Activated CD8-positive, alpha-beta memory T cell treated with anti-CD3 and anti-CD28 coated beads, Interleukin-2, amount 50 U/mL, for 48 hours (primary cell): ENCODE measurements at regions not wholly inside any gene's neighbourhood (a gene's known extent, or its start where the extent isn't known, plus 50 kb on each side); places are given as distances from the start of the nearest gene placed in this dataset.

Experiments used
- DNase-seq: peaks from one replicate; pipeline ENCODE4 v3.0.0-alpha.2; 2020

- DNase-seq: no peak
Measured at GRCh38 chr20:11053310-11053709, 379.5 kb upstream of the JAG1 start.

DNA sequence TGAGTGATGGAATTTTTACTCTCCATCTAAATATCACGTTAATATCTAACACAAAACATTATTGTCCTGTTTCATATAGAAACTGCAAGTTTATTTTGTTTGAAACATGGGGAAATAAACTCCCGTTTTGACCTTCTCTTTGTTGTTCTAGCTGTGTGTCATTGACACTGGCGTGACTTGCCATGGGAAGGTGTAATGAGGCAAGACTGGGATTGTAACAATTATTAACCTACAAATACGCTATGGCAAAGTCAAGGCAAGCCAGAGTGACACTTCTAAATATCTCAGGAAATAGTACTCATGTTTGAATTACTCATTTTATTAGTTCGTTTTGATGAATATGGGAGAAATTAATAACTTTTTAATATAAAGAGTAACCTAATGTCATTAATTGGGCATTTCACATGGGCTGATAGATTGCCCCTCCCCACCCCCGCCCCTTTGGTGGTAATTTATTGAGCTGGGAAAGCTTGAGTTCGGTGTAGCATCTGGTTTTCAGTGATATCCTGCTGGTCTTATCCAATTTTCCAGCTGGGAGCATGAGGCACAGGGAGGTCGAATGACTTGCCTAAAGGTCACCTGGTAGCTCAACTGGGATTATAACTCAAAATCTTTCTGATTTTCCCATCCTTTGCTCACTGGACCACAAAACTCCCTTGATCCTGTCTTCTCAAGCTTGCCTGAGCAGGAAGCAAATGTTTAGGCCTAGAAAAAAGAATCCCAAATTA, 380.6 kb upstream of the JAG1 start:
- no peak for DNase-seq

DNA sequence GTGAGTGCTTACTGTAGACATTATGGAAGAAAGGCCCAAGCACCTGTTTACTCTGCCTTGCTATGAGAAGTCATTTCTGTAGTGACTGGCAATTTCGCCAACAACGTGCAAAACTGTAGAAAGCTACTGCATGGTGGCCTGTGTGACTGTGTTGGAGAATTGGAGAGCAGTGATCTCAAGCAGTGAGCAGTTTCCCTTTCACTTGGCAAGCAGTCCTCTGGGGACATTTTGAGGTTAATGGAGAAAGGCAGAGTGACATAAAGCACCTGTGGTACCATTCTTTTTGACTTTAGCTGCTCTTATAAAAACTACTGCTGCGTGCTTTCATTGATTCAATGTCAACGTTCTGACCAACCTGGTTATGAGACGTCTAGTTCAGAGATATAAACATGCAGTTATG, 382.6 kb upstream of the JAG1 start:
- DNase-seq: no peak

GRCh38 chr20:11057624-11058023, 383.8 kb upstream of the JAG1 start:
- DNase-seq: no peak

GRCh38 chr20:11059659-11060058, 385.9 kb upstream of the JAG1 start:
- DNase-seq: no peak

- no peak for DNase-seq
Measured at GRCh38 chr20:11060423-11061185, 386.8 kb upstream of the JAG1 start.

GRCh38 chr20:11063444-11063843, 389.6 kb upstream of the JAG1 start:
- no peak for DNase-seq

DNA sequence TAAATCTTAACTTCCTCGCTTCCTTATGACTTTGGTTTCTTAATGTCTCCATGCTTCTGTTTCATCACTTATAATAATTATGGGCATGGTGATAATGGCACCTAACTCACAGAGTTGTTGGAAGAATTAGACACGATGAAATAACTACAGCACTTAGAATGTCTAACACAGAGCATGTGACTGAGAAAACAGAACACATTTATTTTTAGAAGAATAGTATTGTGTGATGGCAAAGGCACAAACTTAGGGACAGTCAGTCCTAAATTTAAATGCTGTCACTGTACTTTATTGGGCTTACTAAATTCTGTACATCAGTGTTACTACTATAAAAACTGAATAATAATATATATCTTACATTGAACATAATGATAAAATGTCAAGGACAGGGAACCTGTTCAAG, 391.1 kb upstream of the JAG1 start:
- DNase-seq: no peak

DNA sequence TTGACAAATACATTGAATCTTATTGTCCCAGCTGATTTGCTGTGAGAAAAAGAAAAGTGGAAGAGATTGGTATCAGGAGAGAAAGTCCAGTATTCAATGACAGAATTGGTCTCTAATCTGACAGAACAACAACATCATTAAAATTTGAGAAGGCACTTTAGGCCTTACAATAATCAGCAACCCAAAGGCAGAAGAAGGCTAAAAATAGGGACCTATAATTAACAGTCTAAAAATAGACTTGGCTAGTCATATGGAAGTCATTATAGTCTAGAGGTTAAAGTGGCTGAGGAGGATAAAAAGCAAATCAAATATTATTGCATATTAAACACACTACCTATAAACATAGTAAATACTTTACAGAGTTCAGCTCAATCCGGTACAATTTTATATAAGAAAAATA, 393.6 kb upstream of the JAG1 start:
- DNase-seq: no peak

DNA sequence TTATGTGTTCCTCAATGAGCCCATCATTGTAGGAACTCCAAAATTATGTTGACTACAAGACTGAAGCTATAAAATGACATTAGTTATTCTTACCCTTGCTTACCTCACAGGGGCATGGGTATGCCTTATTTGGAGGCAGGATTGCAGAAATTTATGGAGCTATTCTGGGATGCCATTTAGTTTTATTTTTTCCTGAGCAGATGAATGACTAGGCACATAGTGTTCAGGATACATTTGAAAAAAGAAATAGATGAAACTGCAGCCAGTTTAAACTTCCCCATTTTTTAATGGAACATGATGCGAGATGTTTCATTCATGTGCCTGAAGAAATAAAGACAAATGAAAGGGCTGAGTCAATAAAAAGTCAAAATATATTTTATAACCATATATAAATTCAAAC, 399.2 kb upstream of the JAG1 start:
- no peak for DNase-seq

DNA sequence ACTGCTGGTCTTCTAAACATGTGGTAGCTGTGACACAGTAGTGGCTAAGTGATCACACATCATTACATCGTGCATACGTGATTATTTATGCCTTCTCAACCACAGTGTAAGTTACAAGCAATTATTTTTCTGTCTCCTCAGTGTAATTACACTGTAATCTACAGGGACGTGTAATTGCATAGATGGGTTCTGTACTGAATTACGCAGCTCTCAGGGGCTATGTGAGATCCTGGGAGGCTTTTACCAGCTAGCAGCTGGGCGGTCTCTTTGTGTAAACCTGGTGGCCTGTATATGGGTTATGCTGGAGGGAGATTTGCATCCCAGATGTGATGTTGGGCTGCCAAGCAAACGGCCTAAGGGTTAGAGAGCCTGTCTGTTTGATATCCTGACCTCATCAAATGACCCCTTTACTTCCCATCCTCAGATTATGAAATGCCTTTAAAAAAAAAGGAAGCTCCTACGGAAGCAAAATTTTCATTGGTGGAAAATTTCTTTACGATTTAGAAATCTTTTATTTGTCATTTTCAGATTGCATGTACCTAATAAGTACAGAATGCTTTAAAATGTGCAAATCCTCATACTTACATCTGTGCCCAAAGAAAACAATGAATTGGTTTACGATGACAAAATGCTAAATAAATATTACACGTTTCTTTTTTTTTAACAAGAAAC, 402.8 kb upstream of the JAG1 start:
- DNase-seq: no peak

GRCh38 chr20:11077226-11077625, 403.4 kb upstream of the JAG1 start:
- no peak for DNase-seq

- DNase-seq: no peak
Measured at GRCh38 chr20:11080010-11080409, 406.2 kb upstream of the JAG1 start.

GRCh38 chr20:11080781-11081377, 407.1 kb upstream of the JAG1 start:
- DNase-seq: no peak

- DNase-seq: no peak
Measured at GRCh38 chr20:11083841-11084240, 410.0 kb upstream of the JAG1 start.

GRCh38 chr20:11084508-11084907, 410.7 kb upstream of the JAG1 start:
- DNase-seq: no peak

DNA sequence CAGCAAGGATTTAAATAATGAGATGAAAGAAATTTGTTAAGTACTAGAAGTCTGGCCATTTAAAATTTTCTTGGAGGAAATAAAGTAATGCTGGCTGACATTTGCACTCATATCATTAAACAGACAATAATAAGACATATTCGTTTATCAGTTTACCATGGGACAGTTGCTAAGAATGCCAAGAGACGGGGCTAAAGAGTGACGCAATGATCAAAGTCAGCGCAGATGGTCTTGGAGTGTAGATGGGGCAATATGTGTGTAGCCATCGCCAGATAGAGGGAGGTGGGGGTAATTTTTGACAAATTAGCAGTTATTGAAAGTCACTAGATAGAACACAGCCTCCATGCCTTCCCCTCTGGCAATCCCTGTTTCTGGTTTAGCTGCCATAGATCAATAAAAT, 413.2 kb upstream of the JAG1 start:
- DNase-seq: no peak

DNA sequence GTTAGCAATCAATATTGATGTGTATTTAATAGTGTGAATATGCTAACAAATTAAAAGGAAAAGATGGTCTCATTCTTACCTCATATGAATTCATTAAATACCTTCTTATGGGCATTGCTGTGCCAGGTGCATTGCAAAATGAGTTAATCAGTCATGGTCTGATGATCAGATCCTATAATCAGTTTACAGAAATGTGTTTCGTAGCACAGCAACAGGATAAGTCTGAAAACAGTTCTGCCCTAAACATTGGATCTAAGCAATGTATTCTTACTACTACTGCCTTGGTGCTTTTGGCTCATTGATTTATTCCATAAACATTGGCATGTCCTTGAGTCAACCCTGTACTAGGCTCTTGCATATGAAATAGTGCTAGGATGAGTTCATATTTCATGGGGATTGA, 417.0 kb upstream of the JAG1 start:
- no peak for DNase-seq

DNA sequence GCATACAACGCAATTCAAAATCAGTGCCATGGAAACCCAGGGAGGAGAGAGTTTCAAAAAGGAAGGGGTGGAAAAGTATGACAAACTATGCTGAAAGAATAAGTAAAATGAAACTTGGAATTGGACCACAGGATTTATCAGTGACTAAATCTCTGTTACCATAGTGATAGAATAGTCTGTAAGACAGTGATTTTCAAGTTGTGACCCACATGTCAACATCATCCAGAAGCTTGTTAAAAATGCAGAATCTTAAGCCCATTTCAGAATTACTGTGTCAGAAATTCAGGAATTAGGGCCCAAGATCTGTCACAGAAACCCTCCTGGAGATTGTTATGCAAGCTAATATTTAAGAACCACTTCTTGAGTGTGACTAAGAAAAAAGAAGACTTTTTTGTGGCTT, 417.7 kb upstream of the JAG1 start:
- no peak for DNase-seq

- no peak for DNase-seq
Measured at GRCh38 chr20:11092151-11092550, 418.4 kb upstream of the JAG1 start.

DNA sequence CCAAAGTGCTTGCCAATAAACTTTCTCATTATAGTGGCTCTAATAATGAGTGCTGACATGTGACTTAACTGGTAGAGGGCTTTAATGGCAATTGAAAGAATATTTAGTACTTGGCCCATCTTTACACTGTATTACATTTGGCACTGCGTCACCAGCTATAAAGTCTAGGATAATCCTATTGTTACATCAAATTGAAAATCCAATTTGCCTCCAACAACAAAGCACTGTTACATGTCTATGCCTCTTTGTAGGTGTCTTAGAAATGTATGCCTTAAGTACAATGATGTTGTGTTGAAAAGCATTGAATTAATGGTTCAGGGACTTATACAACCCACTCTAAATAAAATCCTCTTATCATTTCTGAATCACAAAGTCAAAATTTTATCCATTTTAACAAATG, 420.4 kb upstream of the JAG1 start:
- no peak for DNase-seq

DNA sequence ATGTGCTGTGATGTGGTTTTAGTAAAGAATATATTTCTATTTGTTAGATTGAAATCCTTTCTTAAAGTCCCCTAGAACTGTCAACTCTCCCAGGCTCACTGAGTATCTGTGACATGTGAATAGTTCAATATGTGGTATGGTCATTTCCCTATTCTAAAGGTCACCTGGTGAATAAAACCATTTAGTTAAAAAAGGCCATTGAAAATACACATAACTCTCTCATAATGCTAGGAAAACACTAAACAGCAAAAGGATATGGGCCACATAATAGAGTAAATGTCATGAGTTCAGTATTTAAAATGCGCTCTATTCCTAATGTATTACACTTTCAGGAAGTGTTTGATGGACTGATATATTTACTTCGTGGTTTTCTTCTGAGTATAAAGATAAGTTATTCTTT, 420.9 kb upstream of the JAG1 start:
- DNase-seq: no peak

DNA sequence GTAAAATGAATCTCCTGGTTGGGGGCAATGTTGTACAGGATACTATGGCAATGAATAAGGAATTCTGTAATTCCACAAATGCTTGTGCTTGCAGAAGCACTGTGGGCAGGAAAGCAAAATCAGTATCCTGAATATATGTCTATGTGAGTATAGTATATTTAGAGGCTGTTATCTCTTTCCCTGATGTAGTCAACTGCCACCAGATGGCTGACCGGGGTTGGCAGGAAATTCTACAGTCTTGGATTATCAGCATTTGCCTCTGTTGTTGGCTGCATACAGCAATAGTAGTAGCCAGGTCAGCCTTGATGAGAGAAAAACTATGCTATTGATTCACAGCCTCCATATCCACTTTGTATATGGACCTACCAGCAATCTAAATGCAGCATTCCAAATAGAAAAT, 425.1 kb upstream of the JAG1 start:
- DNase-seq: no peak

GRCh38 chr20:11101243-11101642, 427.4 kb upstream of the JAG1 start:
- no peak for DNase-seq
